Stimulated activated naive CD8-positive, alpha-beta T cell treated with anti-CD3 and anti-CD28 coated beads, Interleukin-15, Interleukin-2, amounts not matched to agents 100 U/mL and 50 U/mL, for 24 hours (primary cell): ENCODE measurements at regions not wholly inside any gene's neighbourhood (a gene's known extent, or its start where the extent isn't known, plus 50 kb on each side); places are given as distances from the start of the nearest gene placed in this dataset.
"Not testable (repeated sequence)": the region's sequence is repeated elsewhere in the genome, so short reads cannot be mapped to it uniquely, and the experiment has no call there.

Experiments used
- ATAC-seq: fragments of 150-1000 bp; cut with Tn5 transposase; one replicate; pipeline ENCODE4 v1.10.0; 2021
- DNase-seq: peaks from one replicate; pipeline ENCODE4 v3.0.0; 2021

- DNase-seq: no peak
Measured at GRCh38 chr1:48082271-48082962, 85.2 kb upstream of the TRABD2B start.

GRCh38 chr1:48080331-48081255, 83.4 kb upstream of the TRABD2B start:
- no peak for ATAC-seq

More at GRCh38 chr1:48082271-48082962, 85.2 kb upstream of the TRABD2B start:
- no peak for ATAC-seq

GRCh38 chr1:48079096-48079495, 81.9 kb upstream of the TRABD2B start:
- no peak for ATAC-seq
- no peak for DNase-seq

More at GRCh38 chr1:48080331-48081255, 83.4 kb upstream of the TRABD2B start:
- no peak for DNase-seq

- ATAC-seq: no peak
- DNase-seq: no peak
Measured at GRCh38 chr1:48077795-48078222, 80.6 kb upstream of the TRABD2B start.

- ATAC-seq (no peak), DNase-seq (no peak)
Measured at GRCh38 chr1:48076017-48076416, 78.8 kb upstream of the TRABD2B start.

- ATAC-seq: no peak
- no peak for DNase-seq
Measured at GRCh38 chr1:48073798-48074530, 76.8 kb upstream of the TRABD2B start.

GRCh38 chr1:48071513-48071912, 74.3 kb upstream of the TRABD2B start:
- no peak for ATAC-seq
- no peak for DNase-seq

GRCh38 chr1:48070396-48070750, 73.2 kb upstream of the TRABD2B start:
- DNase-seq (no peak), ATAC-seq (no peak)

GRCh38 chr1:48069662-48070395, 72.6 kb upstream of the TRABD2B start:
- no peak for DNase-seq
- no peak for ATAC-seq

- ATAC-seq (no peak), DNase-seq (no peak)
Measured at GRCh38 chr1:48068206-48068605, 71.0 kb upstream of the TRABD2B start.

- DNase-seq: no peak
- ATAC-seq: no peak
Measured at GRCh38 chr1:48066936-48067335, 69.8 kb upstream of the TRABD2B start.

GRCh38 chr1:48064693-48065092, 67.5 kb upstream of the TRABD2B start:
- ATAC-seq: not testable (repeated sequence)

GRCh38 chr1:48062353-48062752, 65.2 kb upstream of the TRABD2B start:
- ATAC-seq (no peak), DNase-seq (no peak)

More at GRCh38 chr1:48064693-48065092, 67.5 kb upstream of the TRABD2B start:
- DNase-seq: not testable (repeated sequence)

- DNase-seq (peak; percentile 30), ATAC-seq (no peak)
Measured at GRCh38 chr1:48061162-48062136, 64.3 kb upstream of the TRABD2B start.

GRCh38 chr1:48059289-48059688, 62.1 kb upstream of the TRABD2B start:
- DNase-seq (no peak), ATAC-seq (no peak)

- ATAC-seq (no peak), DNase-seq (no peak)
Measured at GRCh38 chr1:48058135-48059025, 61.2 kb upstream of the TRABD2B start.

- DNase-seq: no peak
- ATAC-seq: no peak
Measured at GRCh38 chr1:48057249-48057648, 60.1 kb upstream of the TRABD2B start.

GRCh38 chr1:48055876-48056764, 58.9 kb upstream of the TRABD2B start:
- ATAC-seq (no peak), DNase-seq (no peak)

- DNase-seq (no peak), ATAC-seq (no peak)
Measured at GRCh38 chr1:48054232-48054631, 57.0 kb upstream of the TRABD2B start.
